Activated CD8-positive, alpha-beta memory T cell treated with anti-CD3 and anti-CD28 coated beads for 4 hours (primary cell): ENCODE measurements at regions not wholly inside any gene's neighbourhood (a gene's known extent, or its start where the extent isn't known, plus 50 kb on each side); places are given as distances from the start of the nearest gene placed in this dataset.
"Not testable (repeated sequence)": the region's sequence is repeated elsewhere in the genome, so short reads cannot be mapped to it uniquely, and the experiment has no call there.

Source experiments
- DNase-seq, 2 donors: peaks; one replicate each; pipeline ENCODE4 v3.0.0-alpha.2; 2020; ENCODE audit warnings: low read depth in 2 of 2

DNA sequence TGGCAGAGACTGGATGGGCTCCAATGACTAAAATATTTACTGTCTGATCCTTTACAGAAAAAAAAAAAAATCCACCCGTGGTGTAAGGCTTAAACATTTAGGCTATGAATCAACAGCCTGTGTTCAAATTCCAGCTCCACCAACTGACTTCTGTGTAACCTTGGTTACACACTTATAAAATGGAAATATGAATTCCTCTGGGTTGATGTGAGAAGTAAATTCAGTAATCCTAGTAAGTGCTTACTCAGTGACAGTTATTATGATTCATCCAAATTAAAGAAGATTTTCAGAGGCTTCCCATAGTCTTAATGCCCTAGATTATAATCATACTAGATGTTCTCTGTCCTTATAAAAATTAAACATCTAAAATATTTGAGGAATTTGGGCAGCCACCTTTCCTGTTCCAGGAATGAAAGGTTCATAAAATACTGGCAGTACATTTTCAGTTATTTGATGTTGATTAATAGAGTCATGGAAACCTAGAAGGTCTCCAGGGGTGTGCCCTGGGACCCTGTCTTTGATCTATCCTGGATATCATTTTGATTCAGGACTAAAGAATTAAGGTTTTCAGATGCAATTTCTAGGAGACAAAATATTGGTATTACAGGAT lies 180.3 kb upstream of the ZNF217 start:
- no peak for DNase-seq

DNA sequence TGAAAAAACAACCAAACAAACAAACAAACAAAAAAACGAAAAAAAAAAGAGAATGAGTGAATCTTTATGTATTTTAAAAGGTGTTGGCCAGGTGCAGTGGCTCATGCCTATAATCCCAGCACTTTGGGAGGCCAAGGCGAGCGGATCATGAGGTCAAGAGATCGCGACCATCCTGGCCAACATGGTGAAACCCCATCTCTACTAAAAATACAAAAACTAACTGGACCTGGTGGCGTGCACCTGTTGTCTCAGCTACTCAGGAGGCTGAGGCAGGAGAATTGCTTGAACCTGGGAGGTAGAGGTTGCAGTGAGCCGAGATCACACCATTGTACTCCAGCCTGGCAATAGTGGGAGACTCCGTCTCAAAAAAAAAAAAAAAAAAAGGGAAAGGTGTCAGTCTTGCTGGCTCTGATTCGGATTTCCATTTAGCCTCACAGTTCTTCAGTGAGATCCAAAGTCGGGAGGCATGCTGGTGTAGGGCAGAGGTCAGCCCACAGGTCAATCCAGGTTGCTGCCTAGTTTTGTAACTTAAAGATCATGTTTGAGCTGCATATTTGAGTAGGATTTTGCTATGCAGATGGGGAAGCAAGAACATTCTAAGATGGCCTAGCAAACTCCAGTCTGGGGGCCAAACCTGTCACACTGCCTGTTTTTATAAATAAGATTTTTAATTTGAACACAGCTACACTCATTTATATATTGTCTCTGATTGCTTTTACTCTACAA lies 179.6 kb upstream of the ZNF217 start:
- DNase-seq, result not testable (repeated sequence)

DNA sequence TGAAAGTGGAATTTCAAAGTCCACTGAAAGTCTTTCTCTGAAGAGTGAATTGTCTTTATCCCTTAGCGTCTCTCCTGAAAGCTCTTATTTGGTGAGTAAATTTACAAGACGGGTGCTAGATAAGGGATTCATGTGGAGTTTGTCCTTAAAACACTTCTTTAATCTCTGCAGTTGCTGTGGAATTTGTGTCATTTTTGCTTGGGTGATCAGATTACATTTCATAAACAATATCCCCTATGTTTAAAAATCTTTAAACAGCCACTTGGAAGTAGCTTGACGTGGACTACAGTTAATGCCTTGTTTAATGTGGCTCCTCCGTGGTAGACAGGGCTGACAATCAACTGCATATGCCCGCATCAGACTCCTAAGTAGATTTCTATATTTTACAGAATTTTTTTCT lies 175.4 kb upstream of the ZNF217 start:
- DNase-seq, result no peak

DNA sequence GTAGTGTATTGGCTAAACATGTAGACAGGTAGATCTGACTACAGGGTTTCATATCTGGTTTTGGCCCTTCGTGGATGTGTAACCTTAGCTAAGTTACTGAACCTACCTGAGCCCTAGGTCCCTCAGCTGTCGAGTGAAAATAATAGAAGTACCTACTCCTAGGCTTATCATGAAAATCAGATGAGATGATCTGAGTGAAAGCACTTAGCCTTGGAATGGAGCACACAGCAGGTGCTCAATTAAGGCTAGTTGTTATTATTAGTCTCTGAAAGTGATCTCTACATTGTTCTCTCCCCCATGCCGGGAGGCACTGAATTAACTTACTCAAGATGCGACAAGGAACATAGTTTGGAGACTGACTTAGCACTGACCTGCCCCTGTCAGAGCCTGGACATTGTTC lies 174.7 kb upstream of the ZNF217 start:
- DNase-seq, result no peak

DNA sequence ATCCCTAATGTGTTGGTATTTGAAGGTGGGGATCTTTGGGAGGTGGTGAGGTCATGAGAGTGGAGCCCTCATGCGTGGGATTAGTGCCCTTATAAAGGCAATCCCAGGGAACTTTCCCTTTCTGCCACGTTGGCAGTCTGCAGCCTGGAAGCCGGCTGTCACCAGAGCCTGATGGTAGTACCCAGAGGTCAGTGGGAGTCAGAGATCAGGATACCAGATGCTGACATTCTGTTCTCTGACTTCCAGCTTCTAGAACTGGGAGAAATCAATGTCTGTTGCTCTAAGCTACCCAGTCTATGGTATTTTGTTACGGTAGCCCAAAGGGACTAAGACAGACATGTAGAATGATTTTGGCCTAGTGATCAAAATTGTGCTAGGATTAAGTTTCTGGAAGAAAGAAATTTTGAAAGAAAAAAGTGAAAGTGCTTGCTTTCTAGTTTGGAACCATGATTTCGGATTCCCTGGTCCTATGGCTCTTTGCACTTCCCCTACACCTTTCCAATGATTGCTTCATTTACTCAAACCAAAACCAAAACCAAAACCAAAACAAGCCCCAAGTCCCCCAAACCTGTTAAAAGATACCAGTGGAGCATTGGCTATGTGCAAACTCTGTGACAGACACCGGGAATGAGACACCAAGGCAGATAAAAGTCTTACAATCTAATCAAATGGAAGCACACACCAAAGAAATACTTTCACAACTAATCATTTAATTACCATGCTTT lies 173.7 kb upstream of the ZNF217 start:
- DNase-seq, result no peak

DNA sequence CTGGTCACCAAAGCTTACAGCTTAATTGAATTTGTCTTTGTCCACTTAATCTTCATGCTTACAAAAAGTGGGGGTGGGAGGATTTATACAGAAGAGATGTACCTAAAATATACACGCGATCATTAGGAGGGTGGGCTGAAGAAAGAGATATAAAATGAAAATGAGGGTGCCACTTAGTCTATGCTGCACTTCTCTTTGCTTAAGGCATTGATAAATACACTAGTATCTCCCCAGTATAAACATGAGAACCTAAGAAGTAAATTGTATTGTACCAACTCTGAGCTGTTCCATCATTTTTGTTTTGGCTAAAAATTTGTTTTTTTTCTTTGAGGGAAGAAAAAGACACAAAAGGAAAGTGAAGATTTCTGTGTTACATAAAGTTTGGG lies 170.8 kb upstream of the ZNF217 start:
- no peak for DNase-seq

DNA sequence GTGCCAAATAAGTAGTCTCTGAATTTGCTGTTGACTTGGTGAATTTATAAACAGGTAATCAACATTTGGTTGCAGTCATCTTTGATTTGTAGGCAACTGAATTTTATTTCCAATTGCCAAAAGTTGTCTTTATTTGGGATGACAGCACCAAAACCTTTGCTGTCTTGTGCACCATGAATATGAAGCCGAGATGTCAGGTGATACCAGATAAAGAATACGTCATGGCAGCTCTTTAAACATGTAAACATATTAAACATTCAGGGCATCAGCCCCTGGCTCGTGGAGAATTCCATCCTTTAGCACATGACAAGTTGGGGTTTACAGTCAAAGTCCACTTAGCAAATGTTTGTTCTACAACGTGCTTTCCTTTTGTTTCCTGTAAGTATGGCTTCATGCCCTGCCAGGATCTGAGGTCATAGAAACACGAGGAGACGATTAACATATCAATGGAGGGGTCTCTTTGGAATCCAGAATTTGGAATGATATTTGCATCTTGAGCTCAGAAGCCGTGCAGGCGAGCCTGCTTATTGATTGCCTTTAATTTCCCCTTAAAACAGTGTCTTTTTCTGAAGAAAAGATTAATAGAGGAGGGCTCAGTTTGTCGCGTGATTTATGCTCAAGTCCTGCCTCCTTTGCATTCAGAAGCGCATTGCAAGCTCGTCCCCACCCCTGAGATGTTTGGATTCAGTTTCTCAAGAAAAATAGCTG lies 170.2 kb upstream of the ZNF217 start:
- no peak for DNase-seq

DNA sequence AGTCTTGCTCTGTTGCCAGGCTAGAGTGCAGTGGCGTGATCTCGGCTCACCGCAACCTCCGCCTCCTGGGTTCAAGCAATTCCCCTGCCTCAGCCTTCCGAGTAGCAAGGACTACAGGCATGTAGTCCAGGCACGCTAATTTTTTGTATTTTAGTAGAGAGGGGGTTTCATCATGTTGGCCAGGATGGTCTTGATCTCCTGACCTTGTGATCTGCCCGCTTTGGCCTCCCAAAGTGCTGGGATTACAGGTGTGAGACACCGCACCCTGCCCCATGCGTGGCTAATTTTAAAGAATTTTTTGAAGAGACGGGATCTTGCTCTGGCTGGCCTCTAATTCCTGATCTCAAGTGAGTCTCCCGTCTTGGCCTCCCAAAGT lies 168.8 kb upstream of the ZNF217 start:
- not testable (repeated sequence) for DNase-seq

DNA sequence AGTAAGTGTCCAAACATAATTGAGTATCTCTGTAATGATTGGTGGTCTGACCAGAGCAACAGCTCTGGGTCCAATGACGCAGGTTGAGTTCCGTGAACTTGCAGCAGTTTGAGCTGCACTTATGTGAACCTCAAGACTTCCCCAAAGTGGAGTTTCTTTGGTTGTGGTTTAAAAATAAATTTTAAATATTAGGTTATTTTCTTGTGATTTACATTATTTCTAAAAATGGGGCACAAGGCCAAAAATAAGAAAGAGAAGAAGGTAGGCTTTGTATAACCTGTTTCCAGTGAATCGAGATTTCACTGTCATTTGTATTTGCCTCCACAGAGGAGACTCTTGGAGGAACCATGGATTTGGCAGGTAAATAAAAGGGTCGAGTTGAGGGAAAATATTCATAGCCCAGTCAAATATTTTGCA lies 166.4 kb upstream of the ZNF217 start:
- DNase-seq, result no peak

DNA sequence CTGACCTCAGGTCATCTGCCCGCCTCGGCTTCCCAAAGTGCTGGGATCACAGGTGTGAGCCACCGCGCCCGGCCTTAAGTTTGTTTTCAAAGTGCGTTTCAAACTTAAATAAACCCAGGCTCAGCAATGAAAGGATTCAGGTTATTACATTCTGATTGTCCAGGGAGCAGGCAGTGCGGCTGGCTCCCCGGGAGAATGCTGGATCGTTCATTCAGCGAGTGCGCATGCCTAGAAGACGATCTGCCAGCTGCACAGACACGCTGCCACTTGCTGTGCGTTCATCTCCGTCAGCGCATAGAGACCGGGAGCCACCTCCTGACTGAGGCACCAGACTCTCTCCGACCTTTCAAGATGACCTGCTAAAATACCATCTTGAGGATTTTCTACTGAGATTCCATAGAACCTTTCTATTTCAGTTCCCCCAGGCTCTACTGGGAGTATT lies 163.9 kb upstream of the ZNF217 start:
- no peak for DNase-seq

DNA sequence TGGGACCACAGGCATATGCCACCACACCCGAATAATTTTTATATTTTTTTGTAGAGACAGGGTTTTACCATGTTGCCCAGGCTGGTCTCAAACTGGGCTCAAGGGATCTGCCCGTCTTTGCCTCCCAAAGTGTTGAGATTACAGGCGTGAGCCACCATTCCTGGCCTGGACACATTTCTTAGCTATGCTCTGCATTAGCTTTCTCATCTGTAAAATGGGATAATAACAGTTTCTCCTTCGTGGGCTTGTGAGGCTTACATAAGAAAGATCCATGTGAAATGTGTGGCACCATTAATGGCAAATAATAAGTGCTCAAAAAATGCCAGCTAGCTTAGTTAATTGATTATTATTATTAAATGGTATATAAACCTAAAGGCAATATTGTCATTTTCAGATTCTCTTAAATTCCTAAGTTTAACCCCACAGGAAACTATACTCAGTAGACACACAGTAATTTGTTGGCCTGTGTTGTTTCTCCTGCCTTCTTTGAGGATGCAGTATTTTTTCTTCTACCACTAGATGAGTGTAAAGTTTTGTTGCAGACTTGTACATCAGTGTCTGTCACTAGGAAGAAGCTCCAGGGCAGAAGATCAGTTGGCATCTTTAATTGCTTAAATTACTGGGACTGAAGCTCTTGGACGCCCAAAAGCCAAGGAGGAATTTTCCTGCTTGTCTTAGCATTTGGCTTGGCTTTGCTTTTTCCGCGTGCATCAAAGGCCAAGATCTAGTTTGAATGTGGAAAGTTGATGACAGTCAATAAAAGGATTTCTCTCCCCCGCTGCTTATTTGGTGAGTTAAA lies 162.3 kb upstream of the ZNF217 start:
- no peak for DNase-seq

DNA sequence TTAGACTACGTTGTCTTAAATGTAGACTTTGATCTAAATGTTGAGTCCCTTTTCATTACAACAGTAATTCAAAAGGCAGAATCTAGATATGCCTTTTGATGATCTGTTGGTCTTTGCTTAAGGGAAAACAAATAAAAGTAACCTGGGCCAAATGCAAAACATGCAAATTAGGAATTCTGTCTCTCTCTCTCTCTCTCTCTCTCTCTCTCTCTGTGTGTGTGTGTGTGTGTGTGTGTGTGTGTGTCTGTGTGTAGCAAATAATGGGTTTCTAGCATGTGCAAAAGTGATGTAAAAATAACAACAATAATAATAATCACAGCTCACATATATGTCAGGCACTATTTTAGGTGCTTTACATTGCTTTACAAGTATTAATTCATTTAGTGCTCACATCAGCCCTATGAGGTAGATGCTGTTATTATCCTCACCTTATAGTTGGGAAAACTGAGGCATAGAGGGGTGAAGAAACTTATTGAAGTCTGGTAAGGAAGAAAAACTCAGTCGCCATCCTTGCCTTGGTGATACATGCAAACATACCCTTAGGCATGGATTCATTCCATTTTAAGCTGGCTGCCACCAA lies 160.3 kb upstream of the ZNF217 start:
- DNase-seq, result no peak

DNA sequence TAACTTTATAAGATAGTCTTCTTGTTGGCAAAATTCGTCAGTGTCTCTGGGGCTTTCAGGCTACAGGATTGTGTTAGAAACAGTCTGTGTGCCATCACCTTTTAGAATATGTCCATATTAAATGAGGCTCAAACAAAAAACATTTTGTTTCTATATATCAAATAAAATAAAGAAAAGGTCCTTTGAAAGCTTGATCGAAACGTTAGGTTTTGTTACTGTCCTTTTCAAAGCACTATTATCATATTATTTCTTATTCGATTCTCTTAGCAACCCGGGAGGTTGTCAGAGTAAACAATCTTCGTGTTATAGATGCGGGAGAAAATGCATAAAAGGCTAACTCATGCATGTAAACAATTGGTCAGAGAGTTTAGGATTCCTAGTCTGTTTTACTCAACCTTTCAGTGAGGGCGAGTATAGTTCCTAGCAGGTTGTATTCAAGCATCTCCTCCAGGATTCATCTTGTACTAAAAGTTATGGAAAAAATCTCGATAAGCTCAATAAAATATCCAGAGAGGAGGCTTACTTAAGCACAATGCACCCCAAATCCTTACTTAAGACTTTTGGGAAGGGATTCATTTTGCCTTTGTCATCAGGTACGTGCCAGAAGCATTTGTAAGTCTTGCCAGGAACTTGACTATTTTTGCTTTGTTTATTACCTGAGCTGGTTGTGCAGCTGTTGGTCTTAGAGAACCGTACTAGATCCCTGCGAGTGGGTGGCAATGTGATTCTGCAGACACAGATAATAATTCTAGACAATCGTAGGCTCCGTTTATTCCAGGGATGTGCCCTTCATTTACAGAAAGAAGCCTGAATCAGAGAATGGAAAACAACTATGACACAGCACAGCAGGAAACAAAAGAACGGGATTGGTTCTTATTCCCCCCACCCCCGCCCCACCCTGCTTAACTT lies 159.6 kb upstream of the ZNF217 start:
- DNase-seq, result no peak

DNA sequence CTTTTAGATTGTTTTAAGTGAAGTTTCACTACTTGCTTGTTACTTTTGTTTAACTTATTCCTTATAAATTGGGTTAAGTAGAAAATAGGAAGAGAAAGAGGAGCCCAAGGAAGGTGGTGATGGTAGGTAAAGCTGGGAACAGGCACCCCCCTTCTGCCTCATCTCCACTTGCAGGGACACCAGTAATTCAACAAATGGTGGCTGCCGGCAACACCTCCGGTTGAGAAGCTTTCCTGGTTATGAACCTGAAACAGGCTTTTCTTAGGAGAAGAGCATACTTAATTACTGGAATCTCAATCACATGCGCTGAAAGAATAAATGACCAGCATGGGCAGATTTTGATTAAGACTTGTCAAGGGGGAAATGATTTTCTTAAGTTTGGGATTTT lies 158.9 kb upstream of the ZNF217 start:
- no peak for DNase-seq

DNA sequence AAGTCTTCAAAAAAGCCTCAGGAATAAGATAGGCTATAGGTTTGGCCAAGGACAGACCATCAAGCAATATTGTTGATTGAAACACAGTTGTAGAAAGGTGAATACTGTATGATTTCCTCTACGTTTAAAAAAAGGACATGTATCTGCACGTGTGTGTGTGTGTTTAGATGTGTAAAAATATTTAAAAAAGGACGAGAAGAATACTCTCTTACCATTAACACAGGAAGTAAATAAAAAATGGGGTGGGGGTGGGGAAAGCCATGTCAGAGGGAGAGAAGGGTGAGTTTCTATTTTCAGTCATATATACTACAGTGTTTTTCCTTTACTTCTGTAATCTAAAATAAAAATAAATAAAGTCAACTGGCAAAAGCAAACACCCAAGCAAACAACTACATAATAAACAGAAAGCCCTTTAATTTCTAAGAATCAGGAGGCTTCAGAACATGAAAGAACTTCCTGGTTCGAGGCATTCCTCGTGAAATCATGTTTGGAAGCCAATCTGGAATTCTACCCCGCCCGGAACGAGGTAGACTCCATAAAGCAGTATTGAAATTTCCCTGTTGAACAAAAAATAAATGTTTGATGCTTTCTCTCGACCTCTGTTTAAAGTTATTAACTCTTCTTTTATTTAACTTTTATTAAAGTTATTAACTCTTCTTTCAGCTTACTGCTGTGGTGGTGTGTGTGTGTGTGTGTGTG lies 158.1 kb upstream of the ZNF217 start:
- no peak for DNase-seq

DNA sequence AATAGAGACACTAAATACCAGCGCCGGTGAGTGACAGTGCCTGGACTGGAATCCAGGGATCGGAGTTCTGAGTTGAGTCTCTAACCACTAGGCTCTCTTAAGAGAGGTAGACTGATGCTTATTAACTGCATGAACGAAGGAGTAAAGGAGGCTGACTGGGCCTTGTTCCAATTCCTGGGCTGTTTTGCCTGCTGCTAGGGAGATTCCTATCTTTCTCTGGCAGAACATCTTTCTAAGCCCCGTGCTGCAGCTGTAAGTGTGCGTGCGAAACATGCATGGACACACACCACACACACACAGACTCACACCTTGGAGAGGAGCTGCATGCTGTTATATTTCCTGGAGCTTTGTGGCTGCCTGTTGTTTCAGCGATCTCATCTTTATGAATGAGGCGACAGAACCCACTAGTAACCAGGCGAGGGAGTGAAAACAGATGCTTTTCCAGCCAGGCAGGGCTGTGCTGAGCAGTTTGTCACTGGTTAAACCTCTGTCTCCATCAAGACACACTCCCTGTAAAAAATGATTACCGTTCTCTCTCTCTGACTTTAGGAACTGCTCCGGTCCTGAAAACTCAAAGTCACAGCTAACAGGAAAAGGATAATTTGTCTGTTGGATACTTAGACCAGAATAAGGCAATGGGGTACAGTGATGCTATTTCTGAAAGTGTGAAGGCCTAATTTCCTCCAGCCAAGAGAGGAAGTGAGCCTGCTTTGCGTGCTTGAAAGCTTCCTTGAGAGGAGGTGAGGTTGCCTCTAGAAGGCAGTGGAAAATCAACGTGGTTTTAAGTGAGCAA lies 157.4 kb upstream of the ZNF217 start:
- DNase-seq, result no peak

DNA sequence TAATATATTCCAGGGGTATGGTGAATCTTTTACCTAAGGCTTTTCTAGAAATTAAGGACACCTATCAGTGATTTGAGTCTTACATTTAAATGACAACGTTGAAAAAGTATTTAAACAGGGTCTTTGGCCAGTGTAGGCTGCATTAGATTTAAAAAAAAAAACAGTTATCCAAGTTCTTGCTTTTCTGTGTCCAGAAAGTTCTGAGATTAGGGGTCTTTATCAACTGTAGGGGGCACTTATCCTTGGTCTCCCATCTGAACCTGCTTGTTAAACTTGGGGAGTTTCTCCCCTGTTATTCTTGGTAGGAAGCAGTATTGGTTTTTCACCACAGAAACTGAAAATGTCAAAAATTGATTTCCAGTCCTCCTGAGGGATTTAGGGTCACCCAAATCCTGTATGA lies 155.9 kb upstream of the ZNF217 start:
- DNase-seq, result no peak

DNA sequence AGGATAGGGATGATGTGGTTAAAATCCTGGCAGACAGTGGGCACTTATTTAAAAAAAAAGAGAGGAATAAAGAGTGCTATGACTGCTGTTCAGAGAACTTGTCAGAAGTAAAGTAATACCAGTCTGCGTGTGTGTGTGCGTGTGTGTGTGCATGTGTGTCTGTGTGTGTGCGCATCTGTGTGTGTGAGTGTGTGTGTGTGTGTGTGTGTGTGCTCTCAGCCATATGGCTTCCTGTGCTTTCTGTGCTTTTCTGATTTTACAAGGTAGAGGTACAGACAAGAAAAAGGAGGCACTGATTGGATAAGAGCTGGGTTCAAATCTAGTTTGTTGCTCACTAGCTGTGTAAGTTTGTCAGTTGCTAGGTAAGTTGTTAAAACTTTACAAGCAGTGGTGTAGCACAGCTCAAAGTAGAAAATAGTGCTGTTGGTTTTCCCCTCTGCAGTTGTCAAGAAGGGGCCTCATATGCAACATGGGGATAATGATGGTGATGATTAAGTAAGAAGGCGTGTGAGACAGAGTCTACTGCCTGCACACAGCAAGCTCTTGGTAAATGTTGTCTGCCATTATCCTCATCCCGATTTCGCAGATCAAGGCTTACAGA lies 155.3 kb upstream of the ZNF217 start:
- DNase-seq, result no peak
